GM18498 (cell line): ENCODE measurements at regions not wholly inside any gene's neighbourhood (a gene's known extent, or its start where the extent isn't known, plus 50 kb on each side); places are given as distances from the start of the nearest gene placed in this dataset.

Experiments used
- ATAC-seq: cut with Tn5 transposase; IDR thresholded peaks from one replicate; pipeline ENCODE4 v1.9.1; 2021; ENCODE audit warnings: mild to moderate bottlenecking, moderate library complexity; ENCODE audit not compliant: unreplicated experiment

DNA sequence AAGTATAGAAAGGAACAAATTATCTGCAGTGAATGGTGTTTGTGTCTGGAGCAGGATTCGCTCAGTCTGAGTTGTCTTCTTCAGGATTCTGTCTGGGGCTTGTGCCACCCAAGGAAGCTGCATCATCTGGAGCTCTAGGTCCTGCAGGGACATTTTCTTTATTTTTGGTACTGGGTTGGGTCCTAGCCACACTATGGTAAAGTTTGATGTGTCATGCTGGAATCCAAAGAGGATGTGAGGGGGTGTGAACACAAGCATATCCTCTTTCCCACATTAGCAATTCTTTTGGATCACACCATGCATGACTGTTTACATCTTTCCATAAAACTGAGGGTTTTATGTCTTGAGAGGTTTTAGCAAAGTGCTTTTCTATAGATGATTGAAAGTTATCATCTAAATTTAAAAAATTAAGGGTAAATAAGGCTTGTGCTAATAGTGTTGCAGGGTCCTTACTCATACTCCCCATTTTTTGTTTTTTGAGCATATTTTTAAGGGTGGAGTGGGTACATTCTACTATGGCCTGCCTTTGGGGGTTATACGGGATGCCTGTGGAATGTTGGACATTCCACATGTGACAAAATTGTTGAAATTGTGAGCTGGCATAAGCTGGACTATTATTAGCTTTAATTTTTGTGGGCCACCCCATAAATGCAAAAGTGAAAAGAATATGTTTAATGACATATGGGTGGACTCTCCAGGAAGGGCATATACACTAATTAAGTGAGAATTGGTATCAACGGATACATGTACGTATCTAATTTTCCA is 152.0 kb upstream of the HMCN1 start:
- no peak for ATAC-seq

DNA sequence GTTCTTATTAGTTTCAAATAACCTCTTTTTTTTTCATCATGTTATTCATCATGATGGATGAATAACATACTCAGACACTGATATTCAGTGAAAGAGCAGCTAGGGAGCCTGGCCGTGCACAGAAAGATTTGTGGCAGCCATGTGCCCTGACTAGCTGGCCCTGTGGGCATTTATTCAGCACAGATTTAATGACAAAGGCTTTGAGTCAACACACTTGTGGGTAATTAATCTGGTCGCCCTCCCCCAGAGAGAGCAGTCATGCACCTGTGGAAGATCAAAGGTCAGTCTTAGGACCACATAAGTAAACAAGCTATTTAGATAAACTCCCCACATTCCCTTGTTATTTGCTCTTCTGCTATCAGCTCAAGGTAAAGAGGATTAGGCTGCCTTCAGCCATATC is 153.2 kb upstream of the HMCN1 start:
- no peak for ATAC-seq

- ATAC-seq: no peak
Measured at GRCh38 chr1:185578293-185578692, 155.9 kb upstream of the HMCN1 start.

DNA sequence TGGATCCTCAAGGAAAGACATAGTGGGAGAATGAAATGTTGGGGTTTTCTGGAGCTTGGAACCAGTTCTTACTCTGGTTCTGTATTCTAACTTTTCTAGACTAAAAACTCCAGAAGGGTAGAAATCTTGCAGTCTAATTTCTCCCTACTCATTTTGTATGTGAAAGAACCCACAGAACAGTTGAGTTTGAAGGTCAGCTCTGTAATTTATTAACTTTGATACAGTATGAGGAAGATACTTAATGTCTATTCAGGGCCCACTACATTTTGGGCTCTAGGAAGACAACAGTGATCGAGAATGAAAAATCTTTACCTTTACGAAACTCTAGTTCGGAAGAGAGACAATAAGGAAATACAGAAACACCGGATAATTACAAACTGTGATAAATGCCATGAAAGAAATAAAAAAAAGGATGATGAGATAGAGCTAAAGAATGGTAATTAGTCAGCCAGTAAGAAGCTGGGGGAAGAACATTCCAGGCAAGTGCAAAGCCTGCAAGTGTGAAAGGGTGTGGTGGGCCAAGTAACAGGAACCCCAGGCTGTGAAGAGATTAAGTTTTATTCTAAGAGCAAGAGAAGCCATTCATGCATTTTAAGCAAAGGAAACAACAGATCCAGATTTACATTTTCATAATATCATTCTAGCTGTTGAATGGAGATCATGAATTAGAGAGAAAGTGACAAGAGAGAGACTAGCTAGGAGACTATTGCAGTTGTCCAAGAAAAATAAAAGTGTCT is 159.9 kb upstream of the HMCN1 start:
- no peak for ATAC-seq

DNA sequence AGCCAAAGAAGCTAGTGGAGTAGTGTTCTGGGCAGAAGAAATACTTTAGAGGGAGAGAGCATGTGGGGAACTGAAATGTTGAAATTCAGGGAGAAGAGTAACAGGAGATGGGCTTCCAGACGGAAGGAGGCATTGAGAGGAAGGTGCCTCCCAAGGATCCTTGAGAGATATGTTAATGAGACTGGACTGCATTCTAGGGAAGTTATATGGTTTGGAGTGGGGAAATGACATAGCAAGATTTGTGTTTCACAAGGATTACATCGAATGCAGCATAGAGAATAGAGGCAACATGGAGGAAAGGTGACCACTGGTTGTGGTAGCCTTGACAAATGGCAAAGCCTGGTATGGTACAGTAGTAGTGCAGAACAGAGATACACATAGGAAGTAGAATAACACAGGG is 160.5 kb upstream of the HMCN1 start:
- no peak for ATAC-seq

GRCh38 chr1:185573162-185573561 is 161.0 kb upstream of the HMCN1 start:
- ATAC-seq: no peak

DNA sequence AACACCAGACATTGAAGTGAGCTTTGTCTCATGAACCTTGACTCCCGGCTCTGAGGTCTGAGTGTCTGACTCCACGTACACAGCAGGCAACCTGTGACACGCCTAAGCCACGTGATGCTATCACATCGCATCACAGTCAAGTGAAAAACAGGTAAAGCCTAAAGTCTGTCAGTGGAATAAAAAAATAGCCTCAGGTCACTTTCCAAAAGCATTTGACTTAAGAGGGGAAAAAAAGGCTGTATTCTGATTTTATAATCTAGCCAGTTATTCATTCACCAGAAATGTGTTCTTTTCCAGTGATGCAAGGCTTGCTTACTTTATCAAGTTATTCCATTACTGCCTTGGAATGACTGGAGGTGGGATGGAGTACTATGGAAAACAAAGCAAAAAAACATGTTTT is 163.2 kb upstream of the HMCN1 start:
- no peak for ATAC-seq

DNA sequence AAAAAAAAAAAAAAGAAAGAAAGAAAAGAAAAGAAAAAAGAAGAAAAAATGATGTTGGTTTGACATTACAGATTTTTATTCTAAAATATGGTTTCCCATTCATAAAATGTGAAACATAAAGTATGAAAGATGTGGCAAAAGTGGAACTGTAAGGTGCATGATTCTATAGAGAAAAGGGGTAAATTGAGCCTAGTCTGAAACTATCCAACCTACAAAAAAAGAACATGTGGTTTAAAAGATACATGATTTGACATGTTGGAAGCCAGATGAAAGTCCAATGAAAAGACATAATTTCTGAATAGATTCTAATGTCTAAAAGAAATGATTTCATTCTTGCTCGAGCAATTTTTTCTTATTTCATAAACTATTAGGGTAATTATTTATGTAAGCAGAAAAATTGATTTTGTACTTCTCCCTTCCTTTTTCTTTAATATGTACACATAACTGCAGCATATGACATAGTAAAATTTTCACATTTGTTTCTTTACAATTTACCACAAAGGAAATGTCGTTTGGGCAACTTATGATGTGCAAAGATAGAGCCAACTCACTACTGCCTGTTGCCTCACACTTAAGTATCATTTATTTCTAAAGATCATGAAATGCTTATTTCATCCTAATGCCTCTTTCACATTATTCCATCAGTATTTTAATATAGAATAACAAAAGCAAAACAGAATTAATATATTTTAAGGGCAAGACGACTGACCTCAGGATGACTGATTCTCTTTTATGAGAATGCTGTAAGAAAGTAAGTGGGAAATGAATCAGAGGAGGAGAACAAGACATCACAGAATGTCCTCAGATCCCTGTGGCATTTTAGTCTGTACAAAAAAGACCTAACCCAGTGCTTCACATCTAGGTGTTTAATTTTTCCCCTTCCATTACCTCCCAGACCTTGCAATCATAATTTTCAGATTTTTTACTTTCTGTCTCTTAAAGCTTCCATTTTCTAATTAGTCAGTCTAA is 165.8 kb upstream of the HMCN1 start:
- no peak for ATAC-seq

DNA sequence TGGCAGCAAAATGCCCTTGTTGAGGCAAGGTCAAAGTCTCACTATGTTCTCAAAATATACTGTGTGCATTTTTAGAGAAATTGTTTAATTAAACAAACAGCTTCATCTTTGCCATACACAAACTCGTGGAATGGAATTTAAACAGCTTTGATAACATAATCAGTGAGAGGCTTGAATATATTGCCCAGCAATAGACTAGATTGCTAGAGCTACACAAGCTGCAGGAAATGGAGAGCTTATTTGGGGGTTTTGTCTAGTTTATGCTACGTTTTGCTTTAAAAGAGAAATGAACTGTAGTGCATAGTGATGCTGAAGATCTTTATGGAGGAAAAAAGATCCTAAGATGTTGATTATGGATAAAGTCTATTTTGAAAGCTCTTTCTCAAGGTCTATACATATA is 166.8 kb upstream of the HMCN1 start:
- no peak for ATAC-seq

- peak; percentile 81 for ATAC-seq
Measured at GRCh38 chr1:185566995-185567394, 167.2 kb upstream of the HMCN1 start.

GRCh38 chr1:185565302-185565701 is 168.9 kb upstream of the HMCN1 start:
- ATAC-seq: no peak

GRCh38 chr1:185564816-185565215 is 169.4 kb upstream of the HMCN1 start:
- no peak for ATAC-seq

DNA sequence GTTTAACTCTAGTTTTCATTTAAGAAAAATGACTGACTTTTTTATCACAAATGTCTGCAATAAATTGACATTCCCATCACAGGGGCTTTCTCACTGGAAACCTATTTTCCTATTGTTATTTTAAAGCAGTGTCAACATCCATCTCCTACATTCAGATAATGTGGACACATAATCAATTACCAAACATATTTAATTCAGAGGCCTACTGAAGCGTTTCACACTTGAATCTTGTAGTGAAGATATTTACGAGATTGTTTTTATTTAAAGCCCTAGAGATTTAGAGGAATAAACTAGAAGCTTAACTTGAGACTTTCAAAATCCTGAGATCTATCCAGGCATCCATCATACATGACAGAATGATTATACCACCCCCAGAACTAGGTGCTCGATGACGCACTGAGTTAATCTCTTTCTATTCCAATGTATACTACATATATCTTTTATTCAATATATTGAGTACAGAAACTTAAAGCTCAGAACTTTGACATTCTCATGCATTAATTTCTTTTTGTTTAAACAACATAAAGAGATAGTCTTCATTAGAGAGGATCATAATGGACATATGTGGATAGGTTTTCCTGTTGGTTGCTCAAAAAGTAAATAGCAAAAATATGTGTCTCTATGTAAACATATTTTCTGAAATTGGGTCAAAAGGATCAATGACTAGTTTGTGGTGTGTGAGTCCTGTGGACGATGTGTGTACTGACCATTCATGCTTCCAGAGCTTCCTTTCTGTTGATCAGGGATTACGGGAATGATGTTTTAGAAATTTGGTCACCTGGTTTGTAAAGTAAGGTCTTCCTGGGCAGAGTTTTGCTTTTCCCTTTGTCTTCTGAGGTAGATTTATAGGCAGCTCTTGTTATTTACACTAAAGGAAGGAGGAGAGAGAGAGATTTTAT is 171.5 kb upstream of the HMCN1 start:
- ATAC-seq: no peak

GRCh38 chr1:185561629-185562028 is 172.6 kb upstream of the HMCN1 start:
- no peak for ATAC-seq

GRCh38 chr1:185560760-185561159 is 173.4 kb upstream of the HMCN1 start:
- no peak for ATAC-seq

DNA sequence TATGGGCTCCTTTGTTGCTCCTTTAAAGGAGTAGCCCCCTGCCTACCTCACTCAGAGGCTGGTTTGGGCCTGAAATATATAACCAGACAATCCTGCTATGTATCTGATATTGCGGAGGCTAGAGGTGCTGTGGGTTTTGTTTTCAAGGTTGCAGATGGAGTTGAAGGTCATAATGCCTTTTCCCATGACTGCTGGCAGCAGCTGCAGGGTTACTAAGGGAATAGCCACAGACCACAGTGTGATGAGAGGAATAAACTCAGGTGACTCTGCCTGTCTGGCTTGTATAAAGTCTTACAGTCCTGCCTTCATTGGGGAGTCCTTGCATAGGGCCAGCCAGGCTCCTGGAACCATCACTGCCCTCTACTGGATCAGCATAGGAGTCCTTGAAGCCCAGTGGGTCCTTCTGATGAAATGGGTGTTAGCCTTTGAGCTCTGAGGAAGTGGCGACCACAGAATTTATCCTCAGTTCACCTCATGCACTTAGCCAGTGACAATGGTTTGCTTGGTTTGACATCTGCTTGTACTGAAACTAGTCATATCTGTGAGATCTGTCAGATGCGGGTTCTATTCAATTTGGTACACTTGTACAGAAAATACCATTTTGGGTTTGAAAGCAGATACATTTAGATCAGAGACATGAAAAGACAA is 174.4 kb upstream of the HMCN1 start:
- peak; percentile 99 for ATAC-seq

GRCh38 chr1:185559151-185559550 is 175.0 kb upstream of the HMCN1 start:
- ATAC-seq: no peak

GRCh38 chr1:185556561-185556960 is 177.6 kb upstream of the HMCN1 start:
- no peak for ATAC-seq

DNA sequence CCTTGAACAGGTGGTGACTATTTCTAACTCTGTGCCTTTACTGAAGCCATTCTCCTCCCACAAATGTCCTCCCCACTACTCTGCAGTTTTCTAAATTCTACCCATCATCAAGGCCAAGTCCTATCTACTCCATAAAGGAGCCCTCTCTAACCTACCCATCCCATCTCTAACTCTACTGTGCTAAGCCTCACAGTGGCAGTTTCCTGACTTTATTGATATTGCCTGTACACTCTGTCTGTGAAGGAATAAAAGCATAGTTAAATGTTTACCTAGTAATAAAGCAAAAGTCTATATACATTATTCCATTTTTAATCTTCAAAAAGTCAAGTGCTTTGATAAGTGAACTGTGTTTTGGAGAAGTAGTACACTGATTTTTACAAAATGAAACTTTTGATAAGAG is 178.4 kb upstream of the HMCN1 start:
- no peak for ATAC-seq

GRCh38 chr1:185551008-185551407 is 183.2 kb upstream of the HMCN1 start:
- no peak for ATAC-seq
